PC-9 (cell line): ENCODE measurements at regions not wholly inside any gene's neighbourhood (a gene's known extent, or its start where the extent isn't known, plus 50 kb on each side); places are given as distances from the start of the nearest gene placed in this dataset.

Experiments
- EZH2 ChIP-seq: fragments of 200-600 bp; sonication (generic); IDR thresholded peaks from 2 replicates; pipeline ENCODE4 v1.8.0; 2017; ENCODE audit warnings: antibody characterized with exemption, low read depth
- TF ChIP-seq, protein P1 (sequence below): fragments of 200-600 bp; sonication (generic); conservative IDR thresholded peaks from 2 replicates; pipeline ENCODE4 v1.6.1; 2017; ENCODE audit warnings: mixed run types, antibody characterized with exemption, mild to moderate bottlenecking, moderate library complexity

DNA sequence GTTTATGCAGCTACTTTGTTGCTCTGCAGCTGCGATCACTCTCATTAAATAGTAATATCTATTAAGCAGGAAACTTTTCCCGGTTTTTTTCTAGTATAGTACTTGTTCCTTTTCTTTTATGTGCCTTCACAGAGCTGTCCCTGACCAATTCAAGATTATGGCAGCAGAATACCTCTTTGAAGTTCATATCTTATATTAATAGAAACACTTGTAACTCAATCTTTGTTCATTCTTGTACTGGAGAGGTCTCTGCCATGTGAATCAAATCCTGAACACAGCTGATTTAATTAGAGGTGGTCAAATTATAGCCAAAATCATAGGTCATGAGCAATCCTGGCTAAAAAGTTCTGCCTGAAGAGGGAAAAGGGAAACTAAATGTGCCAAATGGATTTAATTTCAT lies 399.0 kb upstream of the ARHGEF26 start:
- TF ChIP-seq, protein P1, sequence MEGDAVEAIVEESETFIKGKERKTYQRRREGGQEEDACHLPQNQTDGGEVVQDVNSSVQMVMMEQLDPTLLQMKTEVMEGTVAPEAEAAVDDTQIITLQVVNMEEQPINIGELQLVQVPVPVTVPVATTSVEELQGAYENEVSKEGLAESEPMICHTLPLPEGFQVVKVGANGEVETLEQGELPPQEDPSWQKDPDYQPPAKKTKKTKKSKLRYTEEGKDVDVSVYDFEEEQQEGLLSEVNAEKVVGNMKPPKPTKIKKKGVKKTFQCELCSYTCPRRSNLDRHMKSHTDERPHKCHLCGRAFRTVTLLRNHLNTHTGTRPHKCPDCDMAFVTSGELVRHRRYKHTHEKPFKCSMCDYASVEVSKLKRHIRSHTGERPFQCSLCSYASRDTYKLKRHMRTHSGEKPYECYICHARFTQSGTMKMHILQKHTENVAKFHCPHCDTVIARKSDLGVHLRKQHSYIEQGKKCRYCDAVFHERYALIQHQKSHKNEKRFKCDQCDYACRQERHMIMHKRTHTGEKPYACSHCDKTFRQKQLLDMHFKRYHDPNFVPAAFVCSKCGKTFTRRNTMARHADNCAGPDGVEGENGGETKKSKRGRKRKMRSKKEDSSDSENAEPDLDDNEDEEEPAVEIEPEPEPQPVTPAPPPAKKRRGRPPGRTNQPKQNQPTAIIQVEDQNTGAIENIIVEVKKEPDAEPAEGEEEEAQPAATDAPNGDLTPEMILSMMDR: no peak
- TF ChIP-seq EZH2: no peak
